ENCODE measurements at regions not wholly inside any gene's neighbourhood (a gene's known extent, or its start where the extent isn't known, plus 50 kb on each side); places are given as distances from the start of the nearest gene placed in this dataset.

- Histone ChIP-seq H4K20me1 (ENCODE audit: control insufficient read depth, insufficient read depth, low read depth, low read length) (no peaks in the 10 kb centered on the region), H3F3A (ENCODE audit: control insufficient read depth, insufficient read depth) (no peaks in the 10 kb centered on the region), H3K4me1 (ENCODE audit: control insufficient read depth, low read length) (peaks cover 7% of the 10 kb centered on the region), H3K4me3 (ENCODE audit: low read length) (no peak overlapping the region), H3K9me2 (replicated peaks; ENCODE audit: control insufficient read depth, low read length) (no peaks in the 10 kb centered on the region), H3K9me3 (ENCODE audit: control insufficient read depth, insufficient read depth, low read length) (no peaks in the 10 kb centered on the region), H3K27me3 (ENCODE audit: control insufficient read depth, low read length) (peaks cover 3% of the 10 kb centered on the region; the same call in 1 of the 2 replicates), H3K79me2 (ENCODE audit: control insufficient read depth, low read length) (no peaks in the 10 kb centered on the region), H3K27ac (ENCODE audit: low read depth, low read length) (no peak overlapping the region), H3K4me2 (ENCODE audit: low read length) (no peak overlapping the region), H3K36me3 (ENCODE audit: control insufficient read depth, low read length) (no peaks in the 10 kb centered on the region)
- peak; percentile 81 for TF ChIP-seq CTCF (IDR thresholded peaks at IDR 0.05; ENCODE audit: low read depth, low read length, poor library complexity, severe bottlenecking)
- no peak for TF ChIP-seq EZH2phosphoT487 (IDR thresholded peaks at IDR 0.05; ENCODE audit: borderline replicate concordance, low read length)
Measured at GRCh38 chr12:30847259-30847658, 79.3 kb upstream of the TSPAN11 start.

GRCh38 chr12:30846776-30847175, 79.8 kb upstream of the TSPAN11 start:
- no peaks in the 10 kb centered on the region for H3K27me3 ChIP-seq (ENCODE audit: control insufficient read depth, low read length)
- peaks cover 4% of the 10 kb centered on the region for H3K4me1 ChIP-seq (ENCODE audit: control insufficient read depth, low read length)
- H3K9me3 ChIP-seq (ENCODE audit: control insufficient read depth, insufficient read depth, low read length): no peaks in the 10 kb centered on the region
- no peak overlapping the region for H3K4me3 ChIP-seq (ENCODE audit: low read length)
- no peaks in the 10 kb centered on the region for H3K79me2 ChIP-seq (ENCODE audit: control insufficient read depth, low read length)
- TF ChIP-seq EZH2phosphoT487 (IDR thresholded peaks at IDR 0.05; ENCODE audit: borderline replicate concordance, low read length) (no peak), CTCF (IDR thresholded peaks at IDR 0.05; ENCODE audit: low read depth, low read length, poor library complexity, severe bottlenecking) (no peak)
- H3K27ac ChIP-seq (ENCODE audit: low read depth, low read length): no peak overlapping the region
- no peaks in the 10 kb centered on the region for H4K20me1 ChIP-seq (ENCODE audit: control insufficient read depth, insufficient read depth, low read depth, low read length)
- H3K36me3 ChIP-seq (ENCODE audit: control insufficient read depth, low read length): no peaks in the 10 kb centered on the region
- no peaks in the 10 kb centered on the region for H3K9me2 ChIP-seq (replicated peaks; ENCODE audit: control insufficient read depth, low read length)
- no peak overlapping the region for H3K4me2 ChIP-seq (ENCODE audit: low read length)
- no peaks in the 10 kb centered on the region for H3F3A ChIP-seq (ENCODE audit: control insufficient read depth, insufficient read depth)

GRCh38 chr12:30845676-30846075, 80.9 kb upstream of the TSPAN11 start:
- no peaks in the 10 kb centered on the region for H3K9me2 ChIP-seq (replicated peaks; ENCODE audit: control insufficient read depth, low read length)
- no peak overlapping the region for H3K4me3 ChIP-seq (ENCODE audit: low read length)
- H3K27me3 ChIP-seq (ENCODE audit: control insufficient read depth, low read length): peaks cover 6% of the 10 kb centered on the region; the same call in 1 of the 2 replicates
- TF ChIP-seq CTCF (IDR thresholded peaks at IDR 0.05; ENCODE audit: low read depth, low read length, poor library complexity, severe bottlenecking) (no peak), EZH2phosphoT487 (IDR thresholded peaks at IDR 0.05; ENCODE audit: borderline replicate concordance, low read length) (no peak)
- no peak overlapping the region for H3K4me2 ChIP-seq (ENCODE audit: low read length)
- H4K20me1 ChIP-seq (ENCODE audit: control insufficient read depth, insufficient read depth, low read depth, low read length): no peaks in the 10 kb centered on the region
- no peaks in the 10 kb centered on the region for H3K36me3 ChIP-seq (ENCODE audit: control insufficient read depth, low read length)
- no peaks in the 10 kb centered on the region for H3F3A ChIP-seq (ENCODE audit: control insufficient read depth, insufficient read depth)
- H3K27ac ChIP-seq (ENCODE audit: low read depth, low read length): no peak overlapping the region
- H3K9me3 ChIP-seq (ENCODE audit: control insufficient read depth, insufficient read depth, low read length): no peaks in the 10 kb centered on the region
- no peaks in the 10 kb centered on the region for H3K79me2 ChIP-seq (ENCODE audit: control insufficient read depth, low read length)
- no peaks in the 10 kb centered on the region for H3K4me1 ChIP-seq (ENCODE audit: control insufficient read depth, low read length)
